GM21576 (cell line): ENCODE measurements at regions not wholly inside any gene's neighbourhood (a gene's known extent, or its start where the extent isn't known, plus 50 kb on each side); places are given as distances from the start of the nearest gene placed in this dataset.
"Not testable (repeated sequence)": the region's sequence is repeated elsewhere in the genome, so short reads cannot be mapped to it uniquely, and the experiment has no call there.

Source experiments
- ATAC-seq: cut with Tn5 transposase; IDR thresholded peaks from one replicate; pipeline ENCODE4 v1.9.1; 2021; ENCODE audit warnings: mild to moderate bottlenecking, moderate library complexity; ENCODE audit not compliant: unreplicated experiment

DNA sequence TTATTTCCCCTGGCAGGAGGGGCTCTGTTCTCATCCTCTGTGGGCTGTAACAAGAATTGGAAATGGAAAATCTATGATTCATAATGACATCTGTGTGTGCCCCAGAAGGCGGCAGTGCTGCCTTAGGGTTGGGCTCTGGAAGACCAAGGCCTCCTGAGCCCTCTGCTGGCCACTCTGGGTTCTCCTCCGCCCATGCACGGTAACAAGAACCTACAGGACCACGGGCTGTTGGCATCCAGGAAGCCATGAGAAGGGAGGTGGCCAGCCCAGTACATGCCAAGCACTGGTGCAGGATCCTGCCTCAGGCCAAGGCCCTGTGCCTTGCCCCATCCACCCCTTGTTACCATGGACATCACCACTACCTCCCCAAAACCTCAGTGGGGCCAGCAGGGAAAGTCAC, 454.2 kb downstream of the TP53TG3F start:
- not testable (repeated sequence) for ATAC-seq

DNA sequence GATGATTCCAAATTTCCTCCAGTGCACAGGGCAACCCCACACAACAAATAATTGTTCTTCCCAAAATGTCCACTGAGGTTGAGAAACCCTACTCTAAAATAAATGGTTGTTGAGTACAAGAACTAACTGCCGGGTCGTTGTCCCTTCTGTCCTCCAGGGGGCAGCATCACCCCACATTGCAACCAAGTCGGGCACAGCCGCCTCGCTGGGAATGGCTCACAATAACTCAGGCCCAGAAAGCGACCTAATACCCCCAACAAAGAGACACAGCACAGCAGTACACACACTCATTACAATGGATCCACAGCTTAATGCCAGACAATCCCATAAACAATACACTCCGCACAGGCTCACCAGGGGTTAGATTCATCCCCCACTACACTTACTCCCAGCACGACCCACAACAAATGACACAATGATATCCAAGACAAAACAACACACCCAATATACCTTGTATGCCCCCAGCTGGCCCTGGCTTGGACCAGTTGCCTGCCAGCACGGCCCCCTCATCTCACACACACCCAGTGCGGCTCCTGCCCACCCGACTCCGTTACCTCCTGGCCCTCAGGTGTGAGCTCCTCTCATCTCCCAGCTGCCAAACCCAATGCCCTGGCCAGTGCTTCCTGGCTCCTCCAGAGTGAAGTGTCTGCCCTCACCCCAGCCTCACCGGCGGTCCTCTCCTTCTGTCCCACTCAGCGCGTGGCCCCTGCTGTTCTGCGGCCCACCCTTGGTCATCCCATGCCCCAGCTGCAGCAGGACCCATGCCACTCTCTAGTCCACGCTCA, 461.5 kb downstream of the TP53TG3F start:
- not testable (repeated sequence) for ATAC-seq

DNA sequence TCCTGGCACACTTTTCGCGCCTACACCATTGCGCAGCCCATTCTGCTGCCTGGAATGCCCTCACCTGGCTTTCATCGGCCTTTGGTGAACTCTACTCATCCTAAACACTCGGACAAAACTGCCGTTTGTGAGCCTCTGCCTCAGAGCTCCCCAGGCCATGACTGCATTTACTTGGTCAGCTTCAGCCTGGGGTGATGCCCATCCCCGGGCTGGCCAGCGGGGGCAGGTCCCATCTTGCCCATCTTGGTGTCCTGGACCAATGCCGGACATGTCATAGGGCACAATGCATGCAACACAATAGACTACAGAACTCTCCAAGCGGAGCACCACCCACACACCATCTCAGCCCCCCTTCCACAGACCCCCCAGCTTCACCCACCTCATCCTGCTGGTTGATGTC, 463.5 kb downstream of the TP53TG3F start:
- ATAC-seq = not testable (repeated sequence)

DNA sequence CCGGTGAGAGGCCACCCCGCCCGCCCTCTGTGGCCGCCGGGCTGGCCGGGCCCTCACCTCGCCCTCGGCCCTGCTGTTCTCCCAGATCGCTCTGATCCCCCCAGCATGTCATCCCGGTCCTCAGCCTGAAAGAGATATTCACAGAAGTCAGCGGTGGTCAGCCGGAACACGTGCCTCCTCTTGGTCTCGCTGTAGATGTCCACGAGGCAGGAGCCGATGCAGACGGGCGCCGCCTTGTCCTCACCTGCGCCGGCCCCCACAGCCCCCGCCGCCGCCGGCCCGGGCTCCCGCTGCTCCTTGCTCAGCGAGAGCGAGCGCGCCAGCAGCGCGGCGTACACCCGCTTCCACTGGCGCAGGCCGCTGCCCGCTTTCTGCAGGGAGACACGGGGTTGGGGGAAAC, 468.6 kb downstream of the TP53TG3F start:
- ATAC-seq = not testable (repeated sequence)

DNA sequence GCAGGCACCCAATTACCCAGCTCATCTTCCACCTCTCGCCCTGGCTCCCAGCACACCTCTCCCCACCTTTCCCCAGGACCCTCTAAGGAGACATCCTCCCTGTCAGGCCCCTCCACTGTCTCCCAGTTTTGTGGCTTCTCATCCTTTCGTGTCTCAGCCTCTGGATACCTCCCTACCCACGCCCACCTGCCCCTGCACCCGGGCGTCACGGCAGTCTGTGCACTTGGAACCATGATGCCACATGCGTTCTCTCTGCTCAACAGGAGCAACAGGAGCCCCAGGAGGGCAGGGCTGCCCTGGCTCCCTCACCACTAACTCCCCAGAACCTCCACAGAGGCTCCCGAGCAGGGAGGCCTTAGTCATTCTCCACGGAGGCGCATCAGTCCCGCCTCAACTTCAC, 472.8 kb downstream of the TP53TG3F start:
- not testable (repeated sequence) for ATAC-seq

DNA sequence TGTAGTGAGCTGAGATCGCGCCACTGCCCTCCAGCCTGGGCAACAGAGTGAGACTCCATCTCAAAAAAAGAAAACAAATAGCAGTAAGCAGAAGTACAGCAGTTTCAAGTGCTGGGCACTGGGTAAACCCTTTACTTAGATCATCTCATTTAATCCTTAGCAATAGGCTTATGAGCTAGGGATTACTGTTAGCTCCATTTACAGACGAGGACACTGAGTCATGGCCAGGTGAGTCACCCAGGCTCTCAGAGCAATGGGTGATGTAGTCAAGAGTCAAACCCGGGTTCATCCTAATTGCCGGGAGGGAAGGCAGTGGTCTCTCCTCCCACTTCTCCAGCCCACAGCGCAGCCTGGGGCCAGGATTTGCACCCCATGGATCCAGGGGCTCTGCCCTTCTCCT, 473.6 kb downstream of the TP53TG3F start:
- not testable (repeated sequence) for ATAC-seq

DNA sequence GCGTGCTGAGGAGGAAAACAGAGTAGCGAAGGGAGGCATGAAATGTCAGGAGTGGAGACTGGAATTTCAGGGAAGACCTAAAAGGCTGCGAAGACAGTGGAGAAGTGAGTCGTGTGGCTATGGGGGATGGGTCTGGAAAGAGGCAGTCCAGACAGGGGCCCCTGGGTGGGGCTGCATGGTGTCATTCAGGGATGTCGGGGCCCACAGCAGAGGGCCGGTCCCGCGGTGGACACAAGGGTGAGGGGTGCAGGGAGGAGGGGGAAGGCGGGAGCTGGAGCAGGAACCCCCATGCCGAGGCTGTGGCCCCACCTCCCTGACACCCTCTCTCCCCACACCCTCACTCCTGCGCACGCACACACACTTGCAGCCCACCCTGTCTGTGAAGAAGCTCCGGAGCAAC, 476.4 kb downstream of the TP53TG3F start:
- ATAC-seq = not testable (repeated sequence)

DNA sequence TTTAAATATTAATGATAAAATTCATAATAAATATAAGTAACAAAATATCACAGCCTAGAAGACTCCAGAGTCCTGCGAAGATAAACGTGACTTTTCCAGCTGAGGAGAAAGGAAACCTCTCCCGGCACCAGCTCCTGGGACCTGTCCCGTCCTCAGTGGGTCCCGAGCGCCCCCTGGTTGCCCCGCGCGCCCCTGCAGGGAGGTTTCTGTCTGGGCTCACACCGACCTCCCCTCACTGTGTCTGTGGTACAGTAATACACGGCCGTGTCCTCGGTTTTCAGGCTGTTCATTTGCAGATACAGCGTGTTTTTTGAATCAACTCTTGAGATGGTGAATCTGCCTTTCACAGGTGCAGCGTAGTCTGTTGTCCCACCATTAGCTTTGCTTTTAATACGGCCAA, 478.7 kb downstream of the TP53TG3F start:
- ATAC-seq = not testable (repeated sequence)

DNA sequence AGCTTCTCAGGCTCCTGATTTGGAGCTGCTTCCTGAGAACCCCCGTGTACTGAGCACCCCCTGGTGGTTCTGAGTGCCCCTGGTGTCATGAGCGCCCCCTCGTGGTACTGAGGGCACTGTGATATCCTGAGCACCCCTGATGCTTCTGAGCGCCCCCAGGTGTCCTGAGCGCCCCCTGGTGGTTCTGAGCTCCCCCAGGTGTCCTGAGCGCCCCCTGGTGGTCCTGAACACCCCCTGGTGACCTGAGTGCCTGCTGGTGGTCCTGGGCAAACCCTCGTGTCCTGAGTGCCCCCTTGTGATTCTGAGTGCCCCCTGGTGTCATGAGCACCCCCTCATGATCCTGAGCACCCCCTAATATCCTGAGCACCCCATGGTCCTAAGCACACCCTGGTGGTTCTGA, 502.1 kb downstream of the TP53TG3F start:
- ATAC-seq = not testable (repeated sequence)

DNA sequence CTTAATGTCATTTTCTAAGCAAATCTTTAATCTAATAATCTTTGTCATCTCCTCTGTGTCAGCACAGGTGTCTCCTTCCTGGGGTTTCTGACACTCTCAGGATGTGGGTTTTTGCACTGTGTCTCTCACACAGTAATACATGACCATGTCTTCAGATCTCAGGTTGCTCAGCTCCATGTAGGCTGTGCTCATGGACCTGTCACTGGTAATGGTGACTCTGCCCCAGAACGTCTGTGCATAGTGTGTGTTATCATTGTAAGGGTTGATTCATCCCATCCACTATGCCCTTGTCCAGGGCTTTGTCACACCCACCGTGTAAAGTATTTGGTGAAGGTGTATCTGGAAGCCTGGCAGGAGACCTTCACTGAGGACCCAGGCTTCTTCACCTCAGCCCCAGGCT, 506.1 kb downstream of the TP53TG3F start:
- not testable (repeated sequence) for ATAC-seq

DNA sequence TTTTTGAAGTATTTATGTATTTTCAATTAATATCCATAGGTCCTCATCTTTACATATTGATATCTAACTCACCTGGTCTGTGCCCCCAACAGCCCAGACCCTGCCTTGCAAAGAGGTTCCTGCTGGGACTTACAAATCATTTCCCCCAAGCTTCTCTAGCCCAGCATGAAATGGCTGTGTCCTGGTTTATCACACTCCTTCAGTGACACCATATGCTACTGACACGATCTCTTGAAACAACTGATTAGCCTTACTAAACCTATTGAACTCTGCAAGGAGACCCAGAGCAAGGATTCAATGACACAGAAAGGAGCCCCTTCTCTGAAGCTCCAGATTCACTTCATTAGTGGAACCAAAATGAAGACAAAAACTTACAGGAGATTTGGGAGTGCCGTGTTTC, 507.4 kb downstream of the TP53TG3F start:
- ATAC-seq = not testable (repeated sequence)

DNA sequence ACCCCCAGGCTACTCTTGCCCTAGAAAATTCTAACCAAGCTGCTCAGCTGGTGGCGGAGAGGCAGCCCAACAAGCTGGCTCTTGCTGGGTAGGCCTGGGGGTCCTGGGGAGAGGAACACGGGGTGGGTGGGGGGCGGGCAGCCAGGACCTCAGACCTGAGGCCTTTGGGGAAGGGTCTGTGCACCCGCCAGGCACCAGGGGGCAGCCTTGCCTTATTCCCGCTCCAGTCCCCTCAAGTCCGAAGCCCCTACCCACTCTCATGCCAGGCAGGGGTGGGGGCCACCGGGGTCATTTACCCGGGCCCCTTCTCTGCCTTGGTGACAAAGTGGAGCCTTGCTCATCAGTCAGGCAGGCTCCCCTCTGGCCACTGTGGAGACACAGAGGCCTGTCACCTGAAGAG, 515.1 kb downstream of the TP53TG3F start:
- ATAC-seq = not testable (repeated sequence)

DNA sequence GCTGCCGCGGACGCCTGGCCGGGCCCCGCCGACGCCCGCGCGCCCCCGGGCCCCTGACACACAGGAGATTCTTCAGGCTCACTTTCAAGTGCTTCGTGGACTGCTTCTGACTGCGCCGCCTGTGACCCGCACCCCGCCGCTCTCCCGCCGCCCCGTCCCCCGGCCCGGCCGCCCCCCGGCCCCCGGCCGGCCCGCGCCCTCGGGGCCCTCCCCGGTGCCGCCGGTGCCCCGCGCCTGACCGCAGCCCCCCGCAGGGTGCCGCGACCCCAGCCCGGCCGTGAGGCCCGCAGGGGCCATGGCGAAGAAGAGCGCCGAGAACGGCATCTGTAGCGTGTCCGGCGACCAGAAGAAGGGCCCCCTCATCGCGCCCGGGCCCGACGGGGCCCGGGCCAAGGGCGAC, 516.3 kb downstream of the TP53TG3F start:
- not testable (repeated sequence) for ATAC-seq

DNA sequence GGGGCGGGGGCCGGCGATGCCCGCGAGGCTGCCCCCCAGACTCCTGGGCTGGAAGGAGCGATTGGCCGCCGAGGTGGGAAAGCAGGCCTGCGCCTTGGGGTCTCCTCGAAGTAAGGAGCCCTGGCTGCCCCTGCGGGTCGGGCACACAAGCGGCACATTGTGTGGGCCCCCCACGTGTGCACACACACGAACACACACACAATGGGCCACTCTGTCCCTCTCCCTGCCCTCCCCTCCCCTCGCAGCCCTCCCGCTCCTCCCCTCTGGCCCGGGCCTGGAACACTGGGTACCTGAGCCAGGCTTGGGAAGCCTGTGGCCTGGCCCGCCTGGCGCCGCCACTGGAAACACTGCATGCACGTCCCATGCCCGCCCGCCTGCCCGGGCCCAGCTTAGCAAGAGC, 517.1 kb downstream of the TP53TG3F start:
- not testable (repeated sequence) for ATAC-seq

DNA sequence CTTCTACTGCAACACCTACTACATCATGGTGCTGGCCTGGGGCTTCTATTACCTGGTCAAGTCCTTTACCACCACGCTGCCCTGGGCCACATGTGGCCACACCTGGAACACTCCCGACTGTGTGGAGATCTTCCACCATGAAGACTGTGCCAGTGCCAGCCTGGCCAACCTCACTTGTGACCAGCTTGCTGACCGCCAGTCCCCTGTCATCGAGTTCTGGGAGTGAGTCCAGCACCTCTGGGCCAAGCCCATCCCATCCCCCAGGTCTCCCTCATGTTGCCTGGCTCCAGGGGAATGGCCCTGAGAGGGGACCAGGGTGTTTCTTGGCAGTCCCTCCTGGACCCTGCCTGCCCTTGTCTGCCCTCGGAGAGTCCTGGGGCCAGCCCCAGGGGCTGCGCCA, 519.4 kb downstream of the TP53TG3F start:
- not testable (repeated sequence) for ATAC-seq

DNA sequence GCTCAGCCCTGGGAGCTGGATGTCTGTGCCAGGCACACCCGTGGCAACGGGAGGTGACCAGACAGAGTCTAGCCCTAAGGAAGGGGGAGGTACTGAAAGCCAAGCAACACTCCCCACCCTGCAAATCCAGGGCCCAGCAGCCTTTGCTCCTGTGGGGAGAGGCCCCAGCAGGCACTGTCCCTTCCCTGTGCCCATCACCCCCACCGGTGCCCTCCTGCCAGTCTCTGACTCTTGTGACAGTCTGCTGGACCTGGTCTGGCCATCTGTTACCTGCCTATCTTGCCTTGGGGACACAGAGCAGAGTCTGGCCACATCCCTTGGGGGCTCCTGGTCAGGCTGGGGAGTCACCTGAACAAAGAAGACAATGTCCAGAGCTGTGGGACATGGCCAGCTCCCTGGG, 520.2 kb downstream of the TP53TG3F start:
- ATAC-seq = not testable (repeated sequence)

DNA sequence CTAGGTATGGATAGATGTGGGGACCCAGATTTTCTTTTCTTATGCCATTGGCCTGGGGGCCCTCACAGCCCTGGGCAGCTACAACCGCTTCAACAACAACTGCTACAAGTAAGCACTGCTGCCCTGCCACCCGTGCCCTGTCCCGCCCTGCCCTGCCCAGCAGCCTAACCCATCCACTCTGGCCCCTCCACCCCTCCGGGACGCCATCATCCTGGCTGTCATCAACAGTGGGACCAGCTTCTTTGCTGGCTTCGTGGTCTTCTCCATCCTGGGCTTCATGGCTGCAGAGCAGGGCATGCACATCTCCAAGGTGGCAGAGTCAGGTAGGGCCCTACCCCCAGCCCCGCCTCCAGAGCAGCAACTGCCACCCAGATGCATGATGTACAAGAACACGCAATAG, 521.3 kb downstream of the TP53TG3F start:
- ATAC-seq = not testable (repeated sequence)

DNA sequence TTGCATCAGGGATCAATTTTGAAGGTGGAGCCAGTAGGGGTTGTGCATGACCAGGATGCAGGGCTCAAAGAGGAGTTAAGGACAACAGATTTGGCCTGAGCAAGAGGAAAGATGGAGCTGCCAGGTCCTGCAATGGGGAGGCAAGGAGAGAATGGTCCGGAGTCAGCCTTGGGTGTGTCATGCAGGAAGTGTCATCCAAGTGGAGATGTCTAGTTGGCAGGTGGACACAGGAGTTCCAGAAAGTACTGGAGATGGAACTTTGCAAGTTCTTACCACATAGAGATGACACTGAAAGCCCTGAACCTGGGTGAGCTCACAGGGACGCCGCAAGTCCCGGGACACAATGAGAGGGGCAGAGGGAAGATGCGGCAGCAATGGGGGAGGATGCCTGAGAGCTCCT, 525.0 kb downstream of the TP53TG3F start:
- ATAC-seq = not testable (repeated sequence)

DNA sequence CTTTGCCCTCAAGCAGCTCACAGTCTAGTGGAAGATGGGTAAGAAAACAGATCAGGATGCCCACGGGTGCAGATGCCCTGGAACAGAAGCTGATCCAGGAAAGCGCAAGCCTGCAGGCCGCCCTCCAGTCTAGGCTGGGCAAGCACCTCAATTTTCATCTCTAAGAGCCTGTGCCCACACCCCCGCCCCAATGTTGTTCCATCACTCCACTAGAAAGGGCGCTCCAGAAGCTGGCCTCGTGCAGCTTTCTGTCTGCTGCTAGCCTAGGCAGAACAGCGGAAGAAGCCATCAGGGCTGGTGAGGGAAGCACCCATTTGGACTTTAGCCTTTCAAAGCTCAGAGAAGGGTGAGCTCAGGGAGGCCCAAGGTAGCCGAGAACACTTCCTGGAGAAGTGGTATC, 527.1 kb downstream of the TP53TG3F start:
- not testable (repeated sequence) for ATAC-seq

DNA sequence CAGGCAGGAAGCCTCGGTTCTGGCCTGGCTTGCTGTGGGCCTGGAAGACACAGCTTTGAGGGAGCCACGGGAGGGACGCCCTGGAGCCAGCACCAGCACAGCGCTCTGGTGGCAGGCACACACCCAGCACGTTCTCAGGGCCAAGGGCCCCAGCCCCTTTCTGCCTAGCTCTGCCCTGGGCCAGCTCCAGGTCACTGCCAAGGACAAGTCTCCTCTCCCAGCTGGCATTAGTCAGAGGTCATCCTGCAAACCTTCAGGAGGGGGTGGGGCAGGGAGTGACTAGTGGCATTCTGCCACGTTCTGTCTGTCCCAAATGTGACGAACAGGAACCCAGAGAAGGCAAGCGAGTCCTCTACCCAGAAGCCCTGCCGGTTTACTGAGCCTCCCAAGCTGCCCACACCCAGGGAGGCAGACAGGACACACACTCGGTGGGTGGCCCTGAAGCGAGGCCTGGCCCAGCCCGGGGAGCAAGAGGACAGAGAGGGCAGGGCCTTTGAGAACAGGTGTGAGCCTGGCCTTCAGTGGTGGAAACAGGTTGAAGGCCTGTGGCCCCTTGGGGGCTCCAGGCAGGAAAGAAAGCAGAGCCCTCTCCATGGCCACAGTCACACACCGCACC, 528.0 kb downstream of the TP53TG3F start:
- not testable (repeated sequence) for ATAC-seq

DNA sequence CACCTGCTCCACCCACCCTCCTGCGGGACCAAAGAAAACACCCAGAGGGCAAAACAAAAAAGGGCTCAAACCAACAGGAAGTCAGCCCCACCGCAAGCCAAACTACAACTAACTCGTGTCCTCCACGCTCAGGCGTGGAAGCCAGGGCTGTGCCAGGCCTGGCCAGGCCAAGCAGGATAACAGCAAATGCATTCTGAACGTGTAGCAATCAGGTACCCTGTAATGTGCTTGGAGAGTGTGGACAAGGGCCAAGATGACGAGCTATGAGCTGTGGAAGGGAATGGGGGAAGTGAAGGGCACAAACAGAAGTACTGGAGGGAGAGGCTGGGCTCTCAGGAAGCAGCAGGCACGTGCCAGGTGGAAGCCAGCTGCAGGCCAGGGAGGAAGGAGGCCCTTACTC, 528.6 kb downstream of the TP53TG3F start:
- ATAC-seq = not testable (repeated sequence)

DNA sequence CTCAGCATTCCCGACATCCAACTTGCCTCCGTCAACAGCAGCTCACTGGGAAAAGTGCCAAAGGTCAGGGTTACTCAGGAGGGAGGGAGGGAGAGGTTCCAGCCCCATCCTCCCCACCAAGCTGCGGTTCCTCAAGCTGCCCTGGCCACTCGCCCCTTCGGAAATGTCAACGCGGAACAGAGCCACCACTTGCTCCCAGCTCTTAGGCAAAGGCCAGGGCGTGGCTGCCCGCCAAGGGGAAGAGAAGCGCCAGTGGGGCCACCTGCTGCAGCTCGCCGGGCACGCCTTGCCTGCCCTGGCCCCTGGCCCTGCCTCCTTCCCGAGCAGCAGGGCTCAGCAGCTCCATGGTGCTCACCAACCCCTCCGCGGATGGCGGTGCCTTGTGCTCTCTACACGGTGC, 531.1 kb downstream of the TP53TG3F start:
- not testable (repeated sequence) for ATAC-seq
